ENCODE measurements at regions not wholly inside any gene's neighbourhood (a gene's known extent, or its start where the extent isn't known, plus 50 kb on each side); places are given as distances from the start of the nearest gene placed in this dataset.
A peak's percentile ranks its signal among the peaks of the same experiment; 100 is the strongest.

GRCh38 chrX:79081895-79082512, 62.5 kb upstream of the GPR174 start:
- Mint-ChIP-seq H3K36me3 (ENCODE audit: low read depth) (no peaks in the 10 kb centered on the region), H3K4me3 (no peak overlapping the region), H3K4me1 (no peaks in the 10 kb centered on the region), H3K27ac (no peak overlapping the region), H3K27me3 (ENCODE audit: insufficient read depth) (no peaks in the 10 kb centered on the region), H3K9me3 (peaks cover 23% of the 10 kb centered on the region)
- Histone ChIP-seq H3K4me1 (ENCODE audit: control insufficient read depth, insufficient read depth, low read length) (no peaks in the 10 kb centered on the region), H3K9me3 (ENCODE audit: control insufficient read depth, low read length) (no peaks in the 10 kb centered on the region), H3K9ac (ENCODE audit: extremely low read depth, low read length, poor library complexity, severe bottlenecking) (no peak overlapping the region), H3K27ac (ENCODE audit: low read depth, low read length) (no peak overlapping the region), H3K36me3 (ENCODE audit: control insufficient read depth, insufficient read depth, low read length) (no peaks in the 10 kb centered on the region), H3K4me3 (ENCODE audit: low read length) (no peak overlapping the region), H3K27me3 (ENCODE audit: control insufficient read depth, insufficient read depth, low read length, poor library complexity, severe bottlenecking) (no peaks in the 10 kb centered on the region)
- peak; percentile 77 for TF ChIP-seq CTCF (conservative IDR thresholded peaks at IDR 0.05)
- DNase-seq, result no peak
- WGBS, 2 experiments (ENCODE audit: insufficient coverage in 1 of 2, insufficient read length in 1 of 2), result 20% methylated on average over 3 of the region's 6 CpGs; no CpG with 5 or more reads in 1 of the 2 experiments

- TF ChIP-seq CTCF (conservative IDR thresholded peaks at IDR 0.05), result no peak
- H3K9ac ChIP-seq (ENCODE audit: extremely low read depth, low read length, poor library complexity, severe bottlenecking), result no peak overlapping the region
- no peaks in the 10 kb centered on the region for H3K36me3 Mint-ChIP-seq (ENCODE audit: low read depth)
- no peaks in the 10 kb centered on the region for H3K27me3 ChIP-seq (ENCODE audit: control insufficient read depth, insufficient read depth, low read length, poor library complexity, severe bottlenecking)
- H3K4me1 ChIP-seq (ENCODE audit: control insufficient read depth, insufficient read depth, low read length), result no peaks in the 10 kb centered on the region
- no peaks in the 10 kb centered on the region for H3K4me1 Mint-ChIP-seq
- no peaks in the 10 kb centered on the region for H3K9me3 ChIP-seq (ENCODE audit: control insufficient read depth, low read length)
- no peaks in the 10 kb centered on the region for H3K36me3 ChIP-seq (ENCODE audit: control insufficient read depth, insufficient read depth, low read length)
- DNase-seq, result no peak
- 81 to 100% methylated on average over 1 to 3 of the region's 3 CpGs for WGBS, 2 experiments (ENCODE audit: insufficient coverage in 1 of 2, insufficient read length in 1 of 2)
- no peak overlapping the region for H3K27ac Mint-ChIP-seq
- H3K9me3 Mint-ChIP-seq, result peaks cover 26% of the 10 kb centered on the region
- no peak overlapping the region for H3K27ac ChIP-seq (ENCODE audit: low read depth, low read length)
- H3K27me3 Mint-ChIP-seq (ENCODE audit: insufficient read depth), result no peaks in the 10 kb centered on the region
- no peak overlapping the region for H3K4me3 Mint-ChIP-seq
- H3K4me3 ChIP-seq (ENCODE audit: low read length), result no peak overlapping the region
These were observed 61.6 kb upstream of the GPR174 start for GRCh38 chrX:79082899-79083298.

GRCh38 chrX:79084923-79085322, 59.6 kb upstream of the GPR174 start:
- H3K27ac ChIP-seq (ENCODE audit: low read depth, low read length), result no peak overlapping the region
- Mint-ChIP-seq H3K27ac (no peak overlapping the region), H3K36me3 (ENCODE audit: low read depth) (no peaks in the 10 kb centered on the region), H3K4me3 (no peak overlapping the region), H3K4me1 (no peaks in the 10 kb centered on the region), H3K9me3 (peaks cover 23% of the 10 kb centered on the region), H3K27me3 (ENCODE audit: insufficient read depth) (no peaks in the 10 kb centered on the region)
- no peaks in the 10 kb centered on the region for H3K27me3 ChIP-seq (ENCODE audit: control insufficient read depth, insufficient read depth, low read length, poor library complexity, severe bottlenecking)
- DNase-seq, result no peak
- no peak overlapping the region for H3K4me3 ChIP-seq (ENCODE audit: low read length)
- TF ChIP-seq CTCF (conservative IDR thresholded peaks at IDR 0.05), result no peak
- H3K9me3 ChIP-seq (ENCODE audit: control insufficient read depth, low read length), result no peaks in the 10 kb centered on the region
- no peaks in the 10 kb centered on the region for H3K4me1 ChIP-seq (ENCODE audit: control insufficient read depth, insufficient read depth, low read length)
- H3K36me3 ChIP-seq (ENCODE audit: control insufficient read depth, insufficient read depth, low read length), result no peaks in the 10 kb centered on the region
- no peak overlapping the region for H3K9ac ChIP-seq (ENCODE audit: extremely low read depth, low read length, poor library complexity, severe bottlenecking)
- 95% methylated on average over 1 of the region's 1 CpG; no CpG with 5 or more reads in 1 of the 2 experiments for WGBS, 2 experiments (ENCODE audit: insufficient coverage in 1 of 2, insufficient read length in 1 of 2)

Data from endodermal cell (in vitro differentiated cells).